Gastrocnemius medialis (tissue), 4 donors: ENCODE measurements at regions not wholly inside any gene's neighbourhood (a gene's known extent, or its start where the extent isn't known, plus 50 kb on each side); places are given as distances from the start of the nearest gene placed in this dataset.

Experiments
- CTCF ChIP-seq, 5 experiments: fragments of 450-650 bp in 3 of 5; fragments of 200-600 bp in 2 of 5; sonication (generic) in 2 of 5; IDR thresholded peaks in 4 of 5; conservative IDR thresholded peaks in 1 of 5; 1 replicate in 4 of 5; 2 replicates in 1 of 5; pipeline ENCODE4 v1.5.1; 2016 to 2019; ENCODE audit warnings: antibody characterized with exemption in 5 of 5, mild to moderate bottlenecking in 3 of 5, moderate library complexity in 3 of 5
- POLR2A ChIP-seq, 2 donors: fragments of 450-650 bp; IDR thresholded peaks; one replicate each; pipeline ENCODE4 v1.6.1; 2017; ENCODE audit warnings: antibody characterized with exemption in 2 of 2, mild to moderate bottlenecking in 2 of 2, moderate library complexity in 2 of 2

GRCh38 chr3:152040319-152040718, 166.9 kb downstream of the SUCNR1 start:
- TF ChIP-seq POLR2A (IDR thresholded peaks at IDR 0.05) (no peak), CTCF (IDR thresholded peaks at IDR 0.05 in 4 of 5, conservative IDR thresholded peaks at IDR 0.05 in 1 of 5) (no peak)
